Neuronal stem cell (in vitro differentiated cells): ENCODE measurements at regions not wholly inside any gene's neighbourhood (a gene's known extent, or its start where the extent isn't known, plus 50 kb on each side); places are given as distances from the start of the nearest gene placed in this dataset.

ENCODE experiments used
- DNase-seq: peaks from one replicate; pipeline ENCODE4 v3.0.0-alpha.2; 2013; ENCODE audit warnings: low spot score
- H2AFZ ChIP-seq: one replicate; pipeline ENCODE4 v1.6.1; 2013; ENCODE audit warnings: mild to moderate bottlenecking, low read length, inconsistent platforms
- H2AK5ac ChIP-seq: 2 replicates; pipeline ENCODE4 v1.6.1; 2013; ENCODE audit warnings: low read depth, mild to moderate bottlenecking, inconsistent platforms, low read length, moderate library complexity, mixed read lengths
- H2BK120ac ChIP-seq: 2 replicates; pipeline ENCODE4 v1.6.1; 2013; ENCODE audit warnings: low read depth, mild to moderate bottlenecking, inconsistent platforms, low read length, moderate library complexity, mixed read lengths
- H2BK12ac ChIP-seq: one replicate; pipeline ENCODE4 v1.6.1; 2013; ENCODE audit warnings: low read length, inconsistent platforms
- H2BK15ac ChIP-seq: 2 replicates; pipeline ENCODE4 v1.6.1; 2013; ENCODE audit warnings: mild to moderate bottlenecking, low read length, inconsistent platforms, mixed read lengths
- H2BK5ac ChIP-seq: one replicate; pipeline ENCODE4 v1.6.1; 2013; ENCODE audit warnings: inconsistent platforms, mild to moderate bottlenecking, low read length, moderate library complexity
- H3K14ac ChIP-seq: one replicate; pipeline ENCODE4 v1.6.1; 2013; ENCODE audit warnings: low read length, inconsistent platforms
- H3K18ac ChIP-seq: 2 replicates; pipeline ENCODE4 v1.6.1; 2013; ENCODE audit warnings: low read length, inconsistent platforms
- H3K23ac ChIP-seq: 2 replicates; pipeline ENCODE4 v1.6.1; 2013; ENCODE audit warnings: low read depth, mild to moderate bottlenecking, mixed read lengths, low read length, inconsistent platforms; ENCODE audit not compliant: poor library complexity
- H3K27ac ChIP-seq: replicated peaks from 3 replicates; pipeline ENCODE4 v1.5.1; 2013; ENCODE audit warnings: low read length, inconsistent platforms
- H3K27me3 ChIP-seq, 3 experiments: 2 replicates each; pipeline ENCODE4 v1.6.1; 2013; ENCODE audit warnings: low read length in 3 of 3, mild to moderate bottlenecking in 2 of 3, inconsistent platforms in 1 of 3, low read depth in 1 of 3, mixed read lengths in 1 of 3, moderate library complexity in 1 of 3; ENCODE audit not compliant: control insufficient read depth in 3 of 3, insufficient read depth in 3 of 3
- H3K36me3 ChIP-seq, 2 donors: replicated peaks in 1 of 2; 2 replicates each; pipeline ENCODE4 v1.6.1; 2013; ENCODE audit warnings: low read length in 2 of 2; ENCODE audit not compliant: control insufficient read depth in 2 of 2, insufficient read depth in 2 of 2
- H3K4ac ChIP-seq: 2 replicates; pipeline ENCODE4 v1.6.1; 2013; ENCODE audit warnings: inconsistent platforms, mild to moderate bottlenecking, low read length, moderate library complexity
- H3K4me1 ChIP-seq, 2 donors: 1 replicate in 1 of 2; 2 replicates in 1 of 2; pipeline ENCODE4 v1.6.1; 2013; ENCODE audit warnings: low read length in 2 of 2, low read depth in 1 of 2; ENCODE audit not compliant: control insufficient read depth in 2 of 2, insufficient read depth in 1 of 2
- H3K4me2 ChIP-seq: one replicate; pipeline ENCODE4 v1.6.1; 2013; ENCODE audit warnings: mild to moderate bottlenecking, low read length, inconsistent platforms; ENCODE audit not compliant: insufficient read depth, poor library complexity, severe bottlenecking
- H3K4me3 ChIP-seq, 2 donors: 2 replicates each; pipeline ENCODE4 v1.5.1; 2013; ENCODE audit warnings: low read length in 2 of 2, mild to moderate bottlenecking in 2 of 2, inconsistent platforms in 1 of 2, moderate library complexity in 1 of 2
- H3K79me1 ChIP-seq: one replicate; pipeline ENCODE4 v1.6.1; 2013; ENCODE audit warnings: low read depth, mild to moderate bottlenecking, inconsistent platforms, low read length, moderate library complexity
- H3K9ac ChIP-seq: one replicate; pipeline ENCODE4 v1.6.1; 2013; ENCODE audit warnings: mild to moderate bottlenecking, low read depth, low read length, inconsistent platforms; ENCODE audit not compliant: poor library complexity
- H3K9me3 ChIP-seq, 2 donors: replicated peaks in 1 of 2; 2 replicates each; pipeline versions ENCODE3 to v1.6.1; 2013; ENCODE audit warnings: low read length in 2 of 2, mild to moderate bottlenecking in 2 of 2, inconsistent platforms in 1 of 2, low read depth in 1 of 2, mixed read lengths in 1 of 2, moderate library complexity in 1 of 2; ENCODE audit not compliant: control insufficient read depth in 2 of 2, insufficient read depth in 1 of 2
- H4K8ac ChIP-seq: one replicate; pipeline ENCODE4 v1.6.1; 2013; ENCODE audit warnings: low read depth, mild to moderate bottlenecking, inconsistent platforms, low read length, moderate library complexity
- H4K91ac ChIP-seq: one replicate; pipeline ENCODE4 v1.6.1; 2013; ENCODE audit warnings: low read length, low read depth, mild to moderate bottlenecking, inconsistent platforms; ENCODE audit not compliant: poor library complexity
- WGBS, 2 donors: extraction: QIAGEN DNeasy Blood & Tissue Kit; methylation state at CpG; one replicate each; pipeline ENCODE4 v1.1.7; 2013; ENCODE audit warnings: missing lambda C conversion rate in 2 of 2, mixed read lengths in 1 of 2; ENCODE audit not compliant: insufficient read length in 2 of 2, insufficient replicate concordance in 1 of 2; ENCODE audit errors: extremely low coverage in 2 of 2; 5-methylcytosine and 5-hydroxymethylcytosine counted together

DNA sequence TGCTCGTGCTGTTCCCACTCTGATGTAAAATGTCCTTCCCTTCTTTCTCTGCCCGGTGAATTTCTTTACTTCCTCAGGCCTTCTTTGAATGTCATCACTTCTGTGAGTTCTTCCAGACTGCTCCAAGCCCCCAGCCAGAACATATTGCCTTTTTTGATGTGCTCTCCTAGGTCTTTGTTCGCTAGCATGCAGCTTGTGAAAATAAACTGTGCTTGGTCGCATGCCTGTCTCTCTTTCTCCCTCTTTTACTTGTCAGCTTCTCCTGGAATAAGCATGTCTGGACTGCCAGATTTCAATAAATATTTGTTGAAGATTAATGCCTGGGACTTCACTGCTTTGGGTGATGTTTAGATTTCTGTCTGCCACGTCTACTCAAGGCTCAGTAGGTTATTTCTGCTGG, 82.7 kb upstream of the ARHGAP28 start:
- Histone ChIP-seq H3K4ac (no peak overlapping the region), H3K4me1 (peaks cover 0 to 12% of the 10 kb centered on the region in 2 donors)

DNA sequence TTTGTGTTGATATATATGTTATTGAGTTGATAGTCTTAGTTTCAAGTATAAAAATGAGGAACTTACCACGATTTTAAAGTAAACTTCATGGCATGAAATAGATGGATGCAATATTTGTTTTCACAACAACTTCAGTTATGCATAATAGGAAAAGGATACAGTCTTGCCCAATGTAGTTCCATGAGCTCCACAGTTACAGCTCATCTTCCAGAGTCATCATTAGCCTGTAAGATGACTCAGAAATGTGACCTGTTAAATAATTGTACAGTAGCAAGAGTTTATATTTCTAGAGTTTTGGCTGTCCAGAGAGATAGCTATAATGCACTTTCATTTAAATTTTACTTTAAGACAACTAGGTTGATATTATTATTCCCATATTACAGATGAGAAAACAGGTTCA, 80.9 kb upstream of the ARHGAP28 start:
- Histone ChIP-seq H2BK12ac (no peak overlapping the region), H3K4me3 (no peak overlapping the region), H3K79me1 (no peaks in the 10 kb centered on the region), H2BK120ac (no peak overlapping the region), H3K14ac (no peak overlapping the region), H3K23ac (no peak overlapping the region), H2AK5ac (no peak overlapping the region), H3K18ac (no peak overlapping the region), H2BK5ac (no peak overlapping the region), H4K91ac (no peak overlapping the region), H2AFZ (no peak overlapping the region), H3K4me1 (peaks cover 0 to 12% of the 10 kb centered on the region in 2 donors), H2BK15ac (no peak overlapping the region), H3K9me3 (no peaks in the 10 kb centered on the region), H3K9ac (no peak overlapping the region), H4K8ac (no peak overlapping the region), H3K4ac (no peak overlapping the region), H3K27ac (no peak overlapping the region), H3K4me2 (no peak overlapping the region), H3K27me3 (no peaks in the 10 kb centered on the region), H3K36me3 (no peaks in the 10 kb centered on the region)
- no CpG with 5 or more reads among the region's 1 CpG for whole genome bisulfite sequencing, 2 donors
- DNase-seq: no peak

More for the DNA sequence above, 82.7 kb upstream of the ARHGAP28 start:
- Histone ChIP-seq H4K91ac (no peak overlapping the region), H3K4me3 (no peak overlapping the region), H3K9me3 (no peaks in the 10 kb centered on the region), H2AFZ (peak overlapping the region; percentile 31), H2AK5ac (no peak overlapping the region), H2BK120ac (no peak overlapping the region), H3K18ac (no peak overlapping the region), H2BK5ac (no peak overlapping the region), H3K27ac (no peak overlapping the region), H3K36me3 (no peaks in the 10 kb centered on the region), H4K8ac (no peak overlapping the region), H3K23ac (no peak overlapping the region), H3K14ac (no peak overlapping the region), H3K27me3 (no peaks in the 10 kb centered on the region), H2BK15ac (no peak overlapping the region), H3K79me1 (no peaks in the 10 kb centered on the region), H2BK12ac (no peak overlapping the region), H3K9ac (no peak overlapping the region), H3K4me2 (no peak overlapping the region)
- DNase-seq: no peak
- no CpG with 5 or more reads among the region's 5 CpGs for WGBS, 2 donors

DNA sequence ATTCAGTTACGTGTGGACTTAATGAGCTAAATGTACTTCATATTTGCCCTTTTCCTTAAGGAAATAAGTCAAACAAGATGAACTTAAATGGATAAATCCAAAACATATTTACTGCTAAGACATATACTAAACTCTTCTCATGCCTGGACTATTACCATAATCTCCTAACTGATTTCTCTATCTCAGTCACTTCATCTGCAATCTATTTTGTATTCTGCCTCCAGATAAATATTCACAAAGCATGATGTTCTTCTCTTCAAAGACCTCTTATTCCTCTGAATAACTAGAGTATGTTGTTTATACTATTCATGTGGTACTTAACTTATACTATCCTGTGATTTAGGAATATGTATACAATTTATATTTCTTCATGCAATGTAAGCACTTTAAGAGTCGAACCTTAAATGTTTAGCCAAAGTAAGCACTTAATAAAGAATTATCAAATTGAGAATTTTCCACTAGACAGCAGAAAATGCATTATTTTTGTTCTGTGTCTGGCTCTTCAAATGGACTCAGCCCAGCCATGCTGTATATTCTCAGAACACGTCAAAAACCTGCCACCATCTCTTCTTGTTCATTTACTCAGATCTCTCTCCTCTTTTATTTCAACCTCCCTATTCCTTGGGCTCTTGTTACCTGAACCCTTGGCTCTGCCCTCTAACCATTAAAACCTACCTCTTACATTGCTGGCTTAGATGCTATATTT, 79.9 kb upstream of the ARHGAP28 start:
- Histone ChIP-seq H3K27ac (no peak overlapping the region), H4K91ac (no peak overlapping the region), H3K23ac (no peak overlapping the region), H2BK5ac (no peak overlapping the region), H2BK12ac (no peak overlapping the region), H3K4me2 (no peak overlapping the region), H3K27me3 (no peaks in the 10 kb centered on the region), H2AFZ (no peak overlapping the region), H2AK5ac (no peak overlapping the region), H3K14ac (no peak overlapping the region), H3K4me3 (no peak overlapping the region), H2BK15ac (no peak overlapping the region), H3K9ac (no peak overlapping the region), H3K9me3 (no peaks in the 10 kb centered on the region), H4K8ac (no peak overlapping the region), H3K18ac (no peak overlapping the region), H3K36me3 (no peaks in the 10 kb centered on the region), H3K79me1 (no peaks in the 10 kb centered on the region), H3K4me1 (peaks cover 0 to 12% of the 10 kb centered on the region in 2 donors), H3K4ac (no peak overlapping the region), H2BK120ac (no peak overlapping the region)
- DNase-seq: no peak
- WGBS, 2 donors: no CpG with 5 or more reads among the region's 3 CpGs

DNA sequence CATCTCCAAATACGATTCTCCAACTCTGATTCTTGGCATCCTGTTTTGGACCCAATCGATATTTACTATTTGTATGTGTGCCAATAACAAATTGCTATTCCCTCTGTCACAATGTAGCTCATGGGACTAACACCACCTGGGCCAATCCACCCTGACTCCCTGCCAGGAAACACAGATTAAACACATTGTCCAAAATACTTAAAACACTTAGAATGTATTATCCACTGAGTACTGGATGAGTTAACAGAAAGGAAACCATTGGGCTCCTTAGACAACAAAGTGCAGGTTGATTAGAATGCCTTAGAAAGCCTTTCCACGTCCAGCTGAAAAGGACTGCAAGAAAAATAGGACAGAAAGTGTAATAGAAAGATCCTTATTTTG, 79.4 kb upstream of the ARHGAP28 start:
- Histone ChIP-seq H3K36me3 (no peaks in the 10 kb centered on the region), H3K23ac (no peak overlapping the region), H3K4me3 (no peak overlapping the region), H3K79me1 (no peaks in the 10 kb centered on the region), H3K9me3 (no peaks in the 10 kb centered on the region), H3K4me2 (no peak overlapping the region), H3K14ac (no peak overlapping the region), H3K18ac (no peak overlapping the region), H3K9ac (no peak overlapping the region), H3K27ac (no peak overlapping the region), H4K91ac (no peak overlapping the region), H2AK5ac (no peak overlapping the region), H4K8ac (no peak overlapping the region), H2BK15ac (no peak overlapping the region), H2BK12ac (no peak overlapping the region), H2BK5ac (no peak overlapping the region), H3K4ac (no peak overlapping the region), H3K4me1 (peaks cover 0 to 12% of the 10 kb centered on the region in 2 donors), H3K27me3 (no peaks in the 10 kb centered on the region), H2AFZ (no peak overlapping the region), H2BK120ac (no peak overlapping the region)
- no CpG with 5 or more reads among the region's 3 CpGs for WGBS, 2 donors
- DNase-seq: no peak
